H1 (cell line): ENCODE measurements at regions not wholly inside any gene's neighbourhood (a gene's known extent, or its start where the extent isn't known, plus 50 kb on each side); places are given as distances from the start of the nearest gene placed in this dataset.
"Not testable (repeated sequence)": the region's sequence is repeated elsewhere in the genome, so short reads cannot be mapped to it uniquely, and the experiment has no call there.

Experiments used
- CTCF ChIA-PET: fragments of 300-600 bp; sonication (Branson Sonifier 250); formaldehyde crosslinking; loops from one replicate; lab custom pipeline; 2021; ENCODE audit not compliant: partially characterized antibody; lab: Charles Lee
- POLR2A ChIA-PET: fragments of 300-600 bp; sonication (Branson Sonifier 250); formaldehyde crosslinking; loops from one replicate; lab custom pipeline; 2021; ENCODE audit warnings: inconsistent platforms; ENCODE audit not compliant: partially characterized antibody; lab: Charles Lee
- DNase-seq, 2 experiments: peaks; one replicate each; pipeline versions ENCODE4 v3.0.0 to v3.0.0-alpha.2; 2010 to 2022; ENCODE audit warnings: low spot score in 2 of 2, low read depth in 1 of 2, mixed read lengths in 1 of 2
- FAIRE-seq: peaks from 2 replicates; lab custom pipeline; 2011; peaks lifted over from hg19 to GRCh38; lab: Jason Lieb, UNC
- H2AFZ ChIP-seq: 2 replicates; pipeline ENCODE4 v1.8.1; 2012; ENCODE audit warnings: low read length, inconsistent platforms
- H2AK5ac ChIP-seq: 2 replicates; pipeline ENCODE4 v1.6.1; 2013; ENCODE audit warnings: low read depth, low read length
- H2BK120ac ChIP-seq: replicated peaks from 2 replicates; pipeline ENCODE3; 2013; ENCODE audit warnings: low read depth, low read length, inconsistent platforms
- H2BK12ac ChIP-seq: 2 replicates; pipeline ENCODE4 v1.6.1; 2013; ENCODE audit warnings: low read depth, low read length
- H2BK15ac ChIP-seq: 2 replicates; pipeline ENCODE4 v1.6.1; 2013; ENCODE audit warnings: low read length
- H2BK20ac ChIP-seq: 2 replicates; pipeline ENCODE4 v1.6.1; 2013; ENCODE audit warnings: low read length
- H2BK5ac ChIP-seq: 2 replicates; pipeline ENCODE4 v1.6.1; 2013; ENCODE audit warnings: low read depth, low read length
- H3K14ac ChIP-seq: 2 replicates; pipeline ENCODE4 v1.6.1; 2013; ENCODE audit warnings: inconsistent platforms; ENCODE audit not compliant: insufficient read length
- H3K18ac ChIP-seq: 2 replicates; pipeline ENCODE4 v1.6.1; 2013; ENCODE audit warnings: low read length; ENCODE audit errors: extremely low read depth
- H3K23ac ChIP-seq: 2 replicates; pipeline ENCODE4 v1.6.1; 2013; ENCODE audit warnings: inconsistent platforms; ENCODE audit not compliant: insufficient read length
- H3K23me2 ChIP-seq: 2 replicates; pipeline ENCODE4 v1.6.1; 2013; ENCODE audit warnings: low read depth, low read length
- H3K27ac ChIP-seq: 2 replicates; pipeline ENCODE4 v1.6.1; 2011; ENCODE audit warnings: low read depth, low read length, inconsistent platforms
- H3K27me3 ChIP-seq, 4 experiments: replicated peaks in 1 of 4; 1 replicate in 1 of 4; 2 replicates in 3 of 4; pipeline versions ENCODE4 v1.6.1 to v1.8.1; 2011 to 2013; ENCODE audit warnings: low read length in 3 of 4, mild to moderate bottlenecking in 3 of 4, inconsistent platforms in 2 of 4, mixed read lengths in 2 of 4, moderate library complexity in 1 of 4; ENCODE audit not compliant: control insufficient read depth in 3 of 4, insufficient read depth in 3 of 4; ENCODE audit errors: extremely low read depth in 1 of 4
- H3K36me3 ChIP-seq, 4 experiments: 2 replicates each; pipeline versions ENCODE4 v1.6.1 to v1.8.1; 2011 to 2013; ENCODE audit warnings: mild to moderate bottlenecking in 4 of 4, low read length in 3 of 4, moderate library complexity in 2 of 4, control low read depth in 1 of 4, inconsistent platforms in 1 of 4; ENCODE audit not compliant: insufficient read depth in 4 of 4, control insufficient read depth in 2 of 4
- H3K4ac ChIP-seq: replicated peaks from 2 replicates; pipeline ENCODE3; 2013; ENCODE audit warnings: low read length, low read depth, mixed read lengths, inconsistent platforms; ENCODE audit not compliant: insufficient read length
- H3K4me1 ChIP-seq, 4 experiments: replicated peaks in 1 of 4; 1 replicate in 1 of 4; 2 replicates in 3 of 4; pipeline versions ENCODE4 v1.6.1 to v1.8.1; 2011 to 2013; ENCODE audit warnings: low read length in 3 of 4, inconsistent platforms in 2 of 4, mixed read lengths in 1 of 4; ENCODE audit not compliant: insufficient read depth in 4 of 4, control insufficient read depth in 3 of 4
- H3K4me2 ChIP-seq, 2 experiments: 2 replicates each; pipeline versions ENCODE4 v1.6.1 to v1.8.1; 2011 to 2013; ENCODE audit warnings: low read depth in 2 of 2, low read length in 2 of 2, control low read depth in 1 of 2, inconsistent platforms in 1 of 2, mild to moderate bottlenecking in 1 of 2; ENCODE audit not compliant: insufficient read depth in 1 of 2
- H3K4me3 ChIP-seq, 4 experiments: fragments of 200-600, 300-600 bp in 1 of 4; sonication (generic), shearing (Covaris generic), sonication (Bioruptor Twin) in 1 of 4; 2 replicates each; pipeline versions ENCODE4 v1.5.1 to v1.8.1; 2011 to 2016; ENCODE audit warnings: low read length in 4 of 4, low read depth in 3 of 4, control low read depth in 2 of 4, inconsistent platforms in 2 of 4, mild to moderate bottlenecking in 2 of 4, mixed read lengths in 1 of 4, moderate library complexity in 1 of 4; ENCODE audit not compliant: insufficient read depth in 2 of 4; ENCODE audit errors: extremely low read depth in 1 of 4
- H3K56ac ChIP-seq: replicated peaks from 2 replicates; pipeline ENCODE3; 2013; ENCODE audit warnings: low read depth, mild to moderate bottlenecking, mixed read lengths, low read length, inconsistent platforms; ENCODE audit not compliant: insufficient read length
- H3K79me1 ChIP-seq: 2 replicates; pipeline ENCODE4 v1.6.1; 2013; ENCODE audit warnings: low read depth, low read length, control low read depth
- H3K79me2 ChIP-seq, 2 experiments: 2 replicates each; pipeline versions ENCODE4 v1.6.1 to v1.8.1; 2012 to 2013; ENCODE audit warnings: low read length in 2 of 2, mild to moderate bottlenecking in 2 of 2, inconsistent platforms in 1 of 2; ENCODE audit not compliant: insufficient read depth in 2 of 2, control insufficient read depth in 1 of 2
- H3K9ac ChIP-seq, 4 experiments: replicated peaks in 1 of 4; 1 replicate in 1 of 4; 2 replicates in 3 of 4; pipeline versions ENCODE4 v1.6.1 to v1.8.1; 2011 to 2013; ENCODE audit warnings: low read depth in 3 of 4, low read length in 3 of 4, control low read depth in 2 of 4, mild to moderate bottlenecking in 2 of 4, moderate library complexity in 2 of 4, inconsistent platforms in 1 of 4; ENCODE audit errors: extremely low read depth in 1 of 4
- H3K9me3 ChIP-seq, 2 experiments: 2 replicates each; pipeline versions ENCODE4 v1.6.1 to v1.8.1; 2012 to 2013; ENCODE audit warnings: mild to moderate bottlenecking in 2 of 2, moderate library complexity in 2 of 2, control low read depth in 1 of 2, inconsistent platforms in 1 of 2, low read depth in 1 of 2, low read length in 1 of 2, mixed read lengths in 1 of 2; ENCODE audit not compliant: insufficient read depth in 2 of 2
- H4K20me1 ChIP-seq, 2 experiments: replicated peaks in 1 of 2; 2 replicates each; pipeline versions ENCODE3 to v1.8.1; 2011 to 2013; ENCODE audit warnings: inconsistent platforms in 2 of 2, low read length in 2 of 2, mild to moderate bottlenecking in 1 of 2; ENCODE audit not compliant: insufficient read depth in 2 of 2, control insufficient read depth in 1 of 2
- H4K5ac ChIP-seq: 2 replicates; pipeline ENCODE4 v1.6.1; 2013; ENCODE audit warnings: low read length, low read depth, mixed read lengths, inconsistent platforms; ENCODE audit not compliant: insufficient read length
- H4K8ac ChIP-seq: 2 replicates; pipeline ENCODE4 v1.8.0; 2013; ENCODE audit warnings: mild to moderate bottlenecking, moderate library complexity, low read length, inconsistent platforms; ENCODE audit not compliant: insufficient read depth; ENCODE audit errors: extremely low read depth
- H4K91ac ChIP-seq: replicated peaks from 2 replicates; pipeline ENCODE3; 2013; ENCODE audit warnings: low read length, mixed read lengths, inconsistent platforms; ENCODE audit not compliant: insufficient read length
- WGBS, 2 experiments: shearing (Covaris generic) in 1 of 2; methylation state at CpG; one replicate each; pipeline versions ENCODE4 v1.1.6 to v1.1.7; 2013 to 2015; ENCODE audit warnings: low lambda C conversion rate in 2 of 2, mixed read lengths in 2 of 2, inconsistent platforms in 1 of 2, low coverage in 1 of 2, missing lambda C conversion rate in 1 of 2; ENCODE audit not compliant: insufficient replicate concordance in 2 of 2, insufficient coverage in 1 of 2, insufficient read length in 1 of 2; ENCODE audit errors: extremely low coverage in 1 of 2, missing lambda C conversion rate in 1 of 2; 5-methylcytosine and 5-hydroxymethylcytosine counted together

GRCh38 chr17:20633268-20634059 is 53.9 kb downstream of the CDRT15L2 start:
- H2BK20ac ChIP-seq, H3K23me2 ChIP-seq, H4K20me1 ChIP-seq, H2BK15ac ChIP-seq, H3K79me2 ChIP-seq, H3K18ac ChIP-seq, H3K9ac ChIP-seq, H3K4me3 ChIP-seq, H2AK5ac ChIP-seq, H3K4ac ChIP-seq, H4K91ac ChIP-seq, H2AFZ ChIP-seq, H3K56ac ChIP-seq, DNase-seq, POLR2A ChIA-PET, H4K5ac ChIP-seq, H3K14ac ChIP-seq, H3K79me1 ChIP-seq, H3K27me3 ChIP-seq, H2BK5ac ChIP-seq, H3K27ac ChIP-seq, H3K9me3 ChIP-seq, H3K4me1 ChIP-seq, H4K8ac ChIP-seq, H3K23ac ChIP-seq, H2BK12ac ChIP-seq, H2BK120ac ChIP-seq, H3K36me3 ChIP-seq, H3K4me2 ChIP-seq, FAIRE-seq: not testable (repeated sequence)
- 97% methylated on average over 17 of the region's 33 CpGs; no CpG with 5 or more reads in 1 of the 2 experiments for WGBS, 2 experiments
- CTCF ChIA-PET, result interaction anchor here (0.7 kb wide), 1 partner anchor 186 kb away, joined by 4 read pairs; no protein-coding TSS in a partner anchor

- H4K5ac ChIP-seq, H2BK120ac ChIP-seq, DNase-seq, H4K8ac ChIP-seq, H3K56ac ChIP-seq, H3K4me1 ChIP-seq, H3K9ac ChIP-seq, H2BK12ac ChIP-seq, H3K79me1 ChIP-seq, FAIRE-seq, H3K36me3 ChIP-seq, H3K23ac ChIP-seq, POLR2A ChIA-PET, H3K18ac ChIP-seq, H2BK15ac ChIP-seq, H3K23me2 ChIP-seq, H2BK20ac ChIP-seq, H2BK5ac ChIP-seq, H4K20me1 ChIP-seq, H2AK5ac ChIP-seq, H3K4me3 ChIP-seq, H3K27ac ChIP-seq, H2AFZ ChIP-seq, H4K91ac ChIP-seq, H3K14ac ChIP-seq, H3K27me3 ChIP-seq, CTCF ChIA-PET, H3K79me2 ChIP-seq, H3K4ac ChIP-seq, H3K4me2 ChIP-seq, H3K9me3 ChIP-seq: not testable (repeated sequence)
- WGBS, 2 experiments, result 96% methylated on average over 4 of the region's 7 CpGs; no CpG with 5 or more reads in 1 of the 2 experiments
Measured at GRCh38 chr17:20640147-20640546, 60.6 kb downstream of the CDRT15L2 start.
